Astrocyte (in vitro differentiated cells and primary cell): ENCODE measurements at regions not wholly inside any gene's neighbourhood (a gene's known extent, or its start where the extent isn't known, plus 50 kb on each side); places are given as distances from the start of the nearest gene placed in this dataset.

Experiments
- CTCF ChIP-seq: IDR thresholded peaks from 2 replicates; pipeline ENCODE4 v1.5.1; 2011; ENCODE audit warnings: low read depth, mild to moderate bottlenecking, inconsistent platforms, low read length, moderate library complexity; ENCODE audit not compliant: insufficient read depth
- EZH2 ChIP-seq: IDR thresholded peaks from 2 replicates; pipeline ENCODE4 v1.6.1; 2012; ENCODE audit warnings: mild to moderate bottlenecking, low read length, inconsistent platforms; ENCODE audit not compliant: insufficient read depth

GRCh38 chr3:193777524-193777923, 184.5 kb downstream of the OPA1 start:
- TF ChIP-seq CTCF (no peak), EZH2 (no peak)
